Ovary (tissue), 7 donors: ENCODE measurements at regions not wholly inside any gene's neighbourhood (a gene's known extent, or its start where the extent isn't known, plus 50 kb on each side); places are given as distances from the start of the nearest gene placed in this dataset.

Experiments
- DNase-seq, 5 donors: peaks; one replicate each; pipeline ENCODE4 v3.0.0-alpha.2; 2019 to 2020
- H3K27ac ChIP-seq, 2 donors: fragments of 200-600 bp; one replicate each; pipeline versions ENCODE4 v1.5.1 to v1.8.0; 2019 to 2022
- H3K27me3 ChIP-seq: fragments of 200-600 bp; one replicate; pipeline ENCODE4 v1.8.0; 2022
- H3K36me3 ChIP-seq: fragments of 200-600 bp; sonication (generic); one replicate; pipeline ENCODE4 v1.5.1; 2019
- H3K4me1 ChIP-seq: one replicate; pipeline ENCODE4 v1.8.1; 2013; ENCODE audit warnings: mild to moderate bottlenecking, moderate library complexity; ENCODE audit not compliant: insufficient read depth
- H3K4me3 ChIP-seq: fragments of 200-600 bp; sonication (generic); one replicate; pipeline ENCODE4 v1.5.1; 2017
- H3K9me3 ChIP-seq, 2 donors: fragments of 200-600 bp in 1 of 2; sonication (generic) in 1 of 2; one replicate each; pipeline versions ENCODE4 v1.5.1 to v1.8.1; 2013 to 2019; ENCODE audit warnings: mild to moderate bottlenecking in 1 of 2, moderate library complexity in 1 of 2
- EP300 ChIP-seq: sonication (generic); formaldehyde crosslinking; IDR thresholded peaks from one replicate; pipeline ENCODE4 v1.6.1; 2017; ENCODE audit warnings: antibody characterized with exemption
- POLR2A ChIP-seq: fragments of 450-650 bp; IDR thresholded peaks from one replicate; pipeline ENCODE4 v1.6.1; 2017; ENCODE audit warnings: antibody characterized with exemption, mild to moderate bottlenecking, moderate library complexity
- WGBS, 3 donors: extraction: QIAGEN DNeasy Blood & Tissue Kit in 1 of 3; methylation state at CpG; one replicate each; pipeline versions ENCODE4 v1.1.5 to v1.1.7; 2013 to 2017; 5-methylcytosine and 5-hydroxymethylcytosine counted together
- intact Hi-C, 4 donors: fragments of 100-400 bp; cut with DNase I; formaldehyde crosslinking; loops; one replicate each; pipeline versions ENCODE4 v1.11.0 to v1.15.1; 2022 to 2023
- TF ChIP-seq, protein P1 (sequence below), 3 donors: fragments of 450-650 bp in 2 of 3; fragments of 200-600 bp in 1 of 3; IDR thresholded peaks; one replicate each; pipeline versions ENCODE4 v1.5.1 to v1.8.0; 2016 to 2022; ENCODE audit warnings: antibody characterized with exemption in 3 of 3, mild to moderate bottlenecking in 1 of 3
- donor health status: DM: no; HTN: no; CAD: no; lungs with moderate emphysema.
- donor health status: DM: no; HTN: no; CAD: no.
- donor health status: Bipolar disorder and iron deficiency.
- donor health status: DM: no; HTN: no; CAD: no.
- donor health status: DM: yes; HTN: yes; CAD: no.

DNA sequence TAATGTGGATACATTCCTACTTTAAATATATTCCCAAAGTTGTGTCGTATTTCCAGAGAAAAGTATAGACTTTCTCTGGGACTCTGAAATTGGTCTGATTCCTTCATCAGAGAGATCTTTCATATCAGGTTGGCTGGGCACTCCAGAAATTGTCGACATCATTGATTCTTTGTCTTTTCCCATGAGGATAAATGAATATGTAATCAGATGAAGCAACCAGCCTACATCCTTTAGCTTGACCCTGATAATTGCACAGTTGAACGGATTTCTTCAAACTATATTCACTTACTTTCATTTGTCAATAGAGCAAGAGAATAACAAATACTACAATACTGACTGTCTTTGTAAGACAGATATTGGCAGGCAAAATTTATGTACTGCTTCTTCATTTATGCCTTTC, 680.2 kb upstream of the LRRTM4 start:
- TF ChIP-seq, protein P1, sequence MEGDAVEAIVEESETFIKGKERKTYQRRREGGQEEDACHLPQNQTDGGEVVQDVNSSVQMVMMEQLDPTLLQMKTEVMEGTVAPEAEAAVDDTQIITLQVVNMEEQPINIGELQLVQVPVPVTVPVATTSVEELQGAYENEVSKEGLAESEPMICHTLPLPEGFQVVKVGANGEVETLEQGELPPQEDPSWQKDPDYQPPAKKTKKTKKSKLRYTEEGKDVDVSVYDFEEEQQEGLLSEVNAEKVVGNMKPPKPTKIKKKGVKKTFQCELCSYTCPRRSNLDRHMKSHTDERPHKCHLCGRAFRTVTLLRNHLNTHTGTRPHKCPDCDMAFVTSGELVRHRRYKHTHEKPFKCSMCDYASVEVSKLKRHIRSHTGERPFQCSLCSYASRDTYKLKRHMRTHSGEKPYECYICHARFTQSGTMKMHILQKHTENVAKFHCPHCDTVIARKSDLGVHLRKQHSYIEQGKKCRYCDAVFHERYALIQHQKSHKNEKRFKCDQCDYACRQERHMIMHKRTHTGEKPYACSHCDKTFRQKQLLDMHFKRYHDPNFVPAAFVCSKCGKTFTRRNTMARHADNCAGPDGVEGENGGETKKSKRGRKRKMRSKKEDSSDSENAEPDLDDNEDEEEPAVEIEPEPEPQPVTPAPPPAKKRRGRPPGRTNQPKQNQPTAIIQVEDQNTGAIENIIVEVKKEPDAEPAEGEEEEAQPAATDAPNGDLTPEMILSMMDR (IDR thresholded peaks at IDR 0.05): no peak
- no peak for TF ChIP-seq POLR2A
- H3K27me3 ChIP-seq: no peaks in the 10 kb centered on the region
- H3K4me1 ChIP-seq: no peaks in the 10 kb centered on the region
- H3K36me3 ChIP-seq: no peaks in the 10 kb centered on the region
- H3K27ac ChIP-seq: no peak overlapping the region
- H3K4me3 ChIP-seq: no peak overlapping the region
- WGBS, 3 donors: 80 to 89% (median 87%) methylated on average over 3 of the region's 3 CpGs
- intact Hi-C loops: no loop called here
- H3K9me3 ChIP-seq: no peaks in the 10 kb centered on the region
- DNase-seq: no peak

DNA sequence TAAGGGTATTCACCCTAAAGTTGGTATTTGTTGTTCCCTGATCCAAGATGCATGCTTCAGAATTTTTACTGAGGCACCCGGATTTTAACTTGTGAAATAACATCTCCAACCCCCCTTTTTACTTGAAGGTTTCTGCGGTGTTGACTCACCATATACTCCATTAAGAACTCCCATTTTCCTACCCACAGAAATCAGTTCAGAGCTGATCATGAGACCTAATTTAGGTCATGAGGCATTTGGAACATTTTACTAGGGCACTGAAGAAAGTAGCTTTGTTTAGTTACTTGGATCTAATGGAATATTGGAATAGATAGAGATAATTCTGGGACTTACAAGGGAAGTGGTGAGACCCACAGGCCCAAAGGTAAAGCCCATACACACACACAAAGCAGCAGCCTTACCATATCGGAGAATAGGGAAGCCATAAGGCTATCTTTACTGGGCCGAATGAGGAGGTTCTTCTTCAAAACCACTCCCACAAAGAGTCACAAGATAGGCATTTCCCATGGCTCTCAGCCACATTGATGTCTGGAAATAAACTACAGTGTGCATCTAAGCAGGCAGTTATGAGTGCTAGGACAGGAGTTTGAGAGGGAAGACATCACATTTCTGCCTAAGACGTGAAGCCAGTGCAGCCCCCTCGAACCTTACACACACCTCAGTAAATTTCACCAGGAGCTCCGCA, 681.0 kb upstream of the LRRTM4 start:
- no peaks in the 10 kb centered on the region for H3K36me3 ChIP-seq
- intact Hi-C loops: no loop called here
- no peak overlapping the region for H3K27ac ChIP-seq
- 80 to 86% (median 80%) methylated on average over 7 of the region's 7 CpGs for WGBS, 3 donors
- DNase-seq: no peak
- no peaks in the 10 kb centered on the region for H3K4me1 ChIP-seq
- H3K4me3 ChIP-seq: no peak overlapping the region
- no peaks in the 10 kb centered on the region for H3K27me3 ChIP-seq
- TF ChIP-seq, protein P1 (IDR thresholded peaks at IDR 0.05): no peak
- TF ChIP-seq POLR2A (no peak), EP300 (no peak)
- no peaks in the 10 kb centered on the region for H3K9me3 ChIP-seq

DNA sequence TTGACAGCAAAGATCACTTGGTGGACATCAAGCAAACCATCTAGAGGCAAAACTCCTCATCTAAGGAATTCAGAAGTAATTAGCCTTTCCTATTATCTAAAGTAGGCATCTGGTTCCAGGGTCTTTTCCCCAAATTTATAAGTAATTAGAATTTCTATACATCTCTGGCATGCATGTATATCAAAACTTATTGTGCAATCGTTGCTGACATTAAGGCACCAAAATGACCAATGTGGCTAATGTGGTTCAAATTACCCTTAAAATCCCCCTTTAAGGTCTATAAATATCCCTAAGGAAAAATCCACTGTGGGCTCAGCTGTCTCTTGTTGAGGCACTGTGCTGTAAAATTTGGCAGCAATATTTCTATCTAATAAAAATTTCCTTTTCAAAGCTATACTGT, 695.9 kb upstream of the LRRTM4 start:
- Histone ChIP-seq H3K9me3 (no peaks in the 10 kb centered on the region), H3K27me3 (no peaks in the 10 kb centered on the region), H3K4me3 (no peak overlapping the region), H3K36me3 (no peaks in the 10 kb centered on the region), H3K27ac (no peak overlapping the region), H3K4me1 (no peaks in the 10 kb centered on the region)
- WGBS, 3 donors: 75 to 88% (median 78%) methylated on average over 1 of the region's 1 CpG
- TF ChIP-seq, protein P1 (IDR thresholded peaks at IDR 0.05): no peak
- TF ChIP-seq POLR2A (no peak), EP300 (no peak)
- DNase-seq: no peak
- intact Hi-C loops: no loop called here

DNA sequence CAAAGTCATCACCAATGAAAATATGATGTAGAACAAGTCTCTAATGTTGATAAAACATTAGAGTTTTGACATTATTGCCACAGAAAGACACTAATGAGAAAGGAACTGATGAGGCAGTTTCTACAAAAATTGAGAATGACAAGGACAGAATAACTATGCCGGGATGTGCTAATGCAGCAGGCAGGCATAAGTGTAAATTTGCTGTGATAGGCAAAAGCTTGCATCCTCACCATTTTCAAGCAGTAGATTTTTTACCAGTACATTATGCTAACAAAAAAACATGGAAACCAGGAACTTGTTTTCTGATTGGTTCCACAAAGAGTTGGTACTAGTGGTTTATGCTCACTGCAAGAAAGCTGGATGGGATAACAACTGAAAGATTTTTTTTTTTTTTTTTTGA, 715.5 kb upstream of the LRRTM4 start:
- WGBS, 3 donors: 86 to 94% (median 92%) methylated on average over 1 of the region's 1 CpG
- Histone ChIP-seq H3K27me3 (no peaks in the 10 kb centered on the region), H3K4me1 (no peaks in the 10 kb centered on the region), H3K9me3 (no peaks in the 10 kb centered on the region), H3K4me3 (no peak overlapping the region), H3K27ac (no peak overlapping the region), H3K36me3 (no peaks in the 10 kb centered on the region)
- no peak for DNase-seq
- intact Hi-C loops: no loop called here
- no peak for TF ChIP-seq EP300
- TF ChIP-seq POLR2A: no peak
- TF ChIP-seq, protein P1 (IDR thresholded peaks at IDR 0.05): no peak
